ENCODE measurements at regions not wholly inside any gene's neighbourhood (a gene's known extent, or its start where the extent isn't known, plus 50 kb on each side); places are given as distances from the start of the nearest gene placed in this dataset.

DNA sequence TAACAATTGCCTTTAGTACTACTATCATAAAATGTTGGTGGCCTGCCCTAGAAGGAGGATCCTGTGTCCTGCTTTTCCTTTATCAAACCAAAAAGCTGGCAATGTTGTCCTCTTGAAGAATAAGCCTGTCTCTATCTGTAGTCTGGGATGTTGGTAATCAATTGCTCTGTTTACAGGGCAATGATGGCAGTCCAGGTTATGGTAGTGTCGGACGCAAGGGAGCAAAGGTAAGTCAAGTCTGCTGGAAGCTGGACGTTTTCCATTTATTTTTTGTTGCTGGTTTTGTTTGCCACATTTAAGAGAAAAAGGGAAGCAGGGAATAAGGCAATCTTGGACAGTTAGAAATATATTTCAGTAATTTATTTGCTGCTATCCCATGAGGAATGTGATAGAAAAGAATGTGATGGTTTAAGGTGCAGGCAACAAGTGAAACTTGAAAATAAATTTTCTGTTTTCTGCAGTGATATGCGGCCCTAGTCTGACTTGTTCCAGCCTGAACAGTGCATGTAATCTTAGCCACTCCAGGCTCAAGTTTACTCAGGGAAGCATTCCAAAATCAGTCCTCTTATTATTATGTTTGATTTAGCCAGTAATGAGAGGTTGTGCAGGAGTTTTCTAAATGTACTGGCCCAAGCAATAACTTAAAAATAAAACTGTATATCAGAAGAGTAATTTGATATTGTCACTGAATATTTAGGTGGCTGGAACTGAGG is 110.3 kb downstream of the COL6A6 start:
- 15% methylated on average over 4 of the region's 4 CpGs for WGBS (ENCODE audit: insufficient coverage, low coverage, low lambda C conversion rate, missing lambda C conversion rate)

DNA sequence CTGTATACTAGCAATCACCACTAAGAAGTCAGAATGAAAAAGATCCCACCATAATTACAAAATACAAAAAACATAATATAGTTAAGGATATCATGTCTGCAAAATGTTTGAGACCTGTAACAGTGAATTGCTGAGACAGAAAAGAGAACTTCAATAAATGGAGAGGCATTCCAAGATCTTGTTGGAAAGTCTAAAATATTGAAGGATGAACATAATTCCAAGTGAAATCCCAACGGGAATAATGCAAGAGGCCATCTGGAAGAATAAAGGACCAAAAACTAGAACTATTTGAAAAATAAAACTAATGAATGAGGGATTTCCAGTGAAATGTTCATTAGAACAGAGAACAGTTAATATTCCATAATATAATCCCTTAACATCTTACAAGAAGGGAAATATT is 110.9 kb downstream of the COL6A6 start:
- no peaks in the 10 kb centered on the region for H3K36me3 ChIP-seq
- no peaks in the 10 kb centered on the region for H3K9me3 ChIP-seq
- ATAC-seq (no peak), DNase-seq (no peak)
- no peak for TF ChIP-seq POLR2A (IDR thresholded peaks at IDR 0.05)
- TF ChIP-seq, protein P1, sequence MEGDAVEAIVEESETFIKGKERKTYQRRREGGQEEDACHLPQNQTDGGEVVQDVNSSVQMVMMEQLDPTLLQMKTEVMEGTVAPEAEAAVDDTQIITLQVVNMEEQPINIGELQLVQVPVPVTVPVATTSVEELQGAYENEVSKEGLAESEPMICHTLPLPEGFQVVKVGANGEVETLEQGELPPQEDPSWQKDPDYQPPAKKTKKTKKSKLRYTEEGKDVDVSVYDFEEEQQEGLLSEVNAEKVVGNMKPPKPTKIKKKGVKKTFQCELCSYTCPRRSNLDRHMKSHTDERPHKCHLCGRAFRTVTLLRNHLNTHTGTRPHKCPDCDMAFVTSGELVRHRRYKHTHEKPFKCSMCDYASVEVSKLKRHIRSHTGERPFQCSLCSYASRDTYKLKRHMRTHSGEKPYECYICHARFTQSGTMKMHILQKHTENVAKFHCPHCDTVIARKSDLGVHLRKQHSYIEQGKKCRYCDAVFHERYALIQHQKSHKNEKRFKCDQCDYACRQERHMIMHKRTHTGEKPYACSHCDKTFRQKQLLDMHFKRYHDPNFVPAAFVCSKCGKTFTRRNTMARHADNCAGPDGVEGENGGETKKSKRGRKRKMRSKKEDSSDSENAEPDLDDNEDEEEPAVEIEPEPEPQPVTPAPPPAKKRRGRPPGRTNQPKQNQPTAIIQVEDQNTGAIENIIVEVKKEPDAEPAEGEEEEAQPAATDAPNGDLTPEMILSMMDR (IDR thresholded peaks at IDR 0.05) = no peak
- no peak overlapping the region for H3K27ac ChIP-seq
- no peaks in the 10 kb centered on the region for H3K27me3 ChIP-seq
- no peak overlapping the region for H3K4me3 ChIP-seq
- H3K4me1 ChIP-seq = no peaks in the 10 kb centered on the region
- WGBS (ENCODE audit: insufficient coverage, low coverage, low lambda C conversion rate, missing lambda C conversion rate) = 78% methylated on average over 1 of the region's 1 CpG
- intact Hi-C loops (cut with DNase I) = no loop called here

More for the DNA sequence above, 110.3 kb downstream of the COL6A6 start:
- no peaks in the 10 kb centered on the region for H3K4me1 ChIP-seq
- H3K27ac ChIP-seq = no peak overlapping the region
- intact Hi-C loops (cut with DNase I) = no loop called here
- TF ChIP-seq, protein P1 (IDR thresholded peaks at IDR 0.05) = no peak
- TF ChIP-seq POLR2A (IDR thresholded peaks at IDR 0.05) = no peak
- no peak overlapping the region for H3K4me3 ChIP-seq
- DNase-seq = no peak
- H3K27me3 ChIP-seq = no peaks in the 10 kb centered on the region
- peak; percentile 41 to 80 (median 61) for ATAC-seq
- H3K36me3 ChIP-seq = no peaks in the 10 kb centered on the region
- H3K9me3 ChIP-seq = no peaks in the 10 kb centered on the region
